ENCODE measurements at regions not wholly inside any gene's neighbourhood (a gene's known extent, or its start where the extent isn't known, plus 50 kb on each side); places are given as distances from the start of the nearest gene placed in this dataset.

GRCh38 chrY:7462657-7463056 is 551.1 kb upstream of the AMELY start:
- TF ChIP-seq CTCF (IDR thresholded peaks at IDR 0.05) (no peak), POLR2A (IDR thresholded peaks at IDR 0.05) (no peak)
